ENCODE measurements at regions not wholly inside any gene's neighbourhood (a gene's known extent, or its start where the extent isn't known, plus 50 kb on each side); places are given as distances from the start of the nearest gene placed in this dataset.

DNA sequence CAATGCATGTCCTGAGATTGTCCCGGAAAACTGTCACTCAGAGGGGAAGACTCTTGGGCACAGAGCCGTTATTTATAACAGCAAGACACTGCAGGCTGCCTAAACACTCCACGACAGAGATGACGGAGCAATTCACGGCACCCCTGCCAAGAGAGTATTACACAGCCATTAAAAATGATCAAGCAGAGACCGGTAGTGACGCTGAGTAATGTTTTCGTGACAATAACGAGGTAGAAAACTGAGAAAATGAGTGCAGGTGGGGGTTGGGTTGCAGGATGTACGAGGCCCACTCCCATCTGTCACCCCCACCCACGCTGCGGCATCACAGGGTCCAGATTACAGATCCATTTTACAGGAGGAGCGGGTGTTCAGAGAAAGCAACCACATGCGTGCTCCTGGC is 58.9 kb upstream of the LINGO1 start:
- TF ChIP-seq EZH2 (IDR thresholded peaks at IDR 0.05; ENCODE audit: low read length, missing control alignments): no peak
- TF ChIP-seq, protein P1, sequence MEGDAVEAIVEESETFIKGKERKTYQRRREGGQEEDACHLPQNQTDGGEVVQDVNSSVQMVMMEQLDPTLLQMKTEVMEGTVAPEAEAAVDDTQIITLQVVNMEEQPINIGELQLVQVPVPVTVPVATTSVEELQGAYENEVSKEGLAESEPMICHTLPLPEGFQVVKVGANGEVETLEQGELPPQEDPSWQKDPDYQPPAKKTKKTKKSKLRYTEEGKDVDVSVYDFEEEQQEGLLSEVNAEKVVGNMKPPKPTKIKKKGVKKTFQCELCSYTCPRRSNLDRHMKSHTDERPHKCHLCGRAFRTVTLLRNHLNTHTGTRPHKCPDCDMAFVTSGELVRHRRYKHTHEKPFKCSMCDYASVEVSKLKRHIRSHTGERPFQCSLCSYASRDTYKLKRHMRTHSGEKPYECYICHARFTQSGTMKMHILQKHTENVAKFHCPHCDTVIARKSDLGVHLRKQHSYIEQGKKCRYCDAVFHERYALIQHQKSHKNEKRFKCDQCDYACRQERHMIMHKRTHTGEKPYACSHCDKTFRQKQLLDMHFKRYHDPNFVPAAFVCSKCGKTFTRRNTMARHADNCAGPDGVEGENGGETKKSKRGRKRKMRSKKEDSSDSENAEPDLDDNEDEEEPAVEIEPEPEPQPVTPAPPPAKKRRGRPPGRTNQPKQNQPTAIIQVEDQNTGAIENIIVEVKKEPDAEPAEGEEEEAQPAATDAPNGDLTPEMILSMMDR (conservative IDR thresholded peaks at IDR 0.05 in 1 of 2, IDR thresholded peaks at IDR 0.05 in 1 of 2; ENCODE audit: low read depth in 1 of 2, low read length in 2 of 2): no peak
